ENCODE measurements at regions not wholly inside any gene's neighbourhood (a gene's known extent, or its start where the extent isn't known, plus 50 kb on each side); places are given as distances from the start of the nearest gene placed in this dataset.

DNA sequence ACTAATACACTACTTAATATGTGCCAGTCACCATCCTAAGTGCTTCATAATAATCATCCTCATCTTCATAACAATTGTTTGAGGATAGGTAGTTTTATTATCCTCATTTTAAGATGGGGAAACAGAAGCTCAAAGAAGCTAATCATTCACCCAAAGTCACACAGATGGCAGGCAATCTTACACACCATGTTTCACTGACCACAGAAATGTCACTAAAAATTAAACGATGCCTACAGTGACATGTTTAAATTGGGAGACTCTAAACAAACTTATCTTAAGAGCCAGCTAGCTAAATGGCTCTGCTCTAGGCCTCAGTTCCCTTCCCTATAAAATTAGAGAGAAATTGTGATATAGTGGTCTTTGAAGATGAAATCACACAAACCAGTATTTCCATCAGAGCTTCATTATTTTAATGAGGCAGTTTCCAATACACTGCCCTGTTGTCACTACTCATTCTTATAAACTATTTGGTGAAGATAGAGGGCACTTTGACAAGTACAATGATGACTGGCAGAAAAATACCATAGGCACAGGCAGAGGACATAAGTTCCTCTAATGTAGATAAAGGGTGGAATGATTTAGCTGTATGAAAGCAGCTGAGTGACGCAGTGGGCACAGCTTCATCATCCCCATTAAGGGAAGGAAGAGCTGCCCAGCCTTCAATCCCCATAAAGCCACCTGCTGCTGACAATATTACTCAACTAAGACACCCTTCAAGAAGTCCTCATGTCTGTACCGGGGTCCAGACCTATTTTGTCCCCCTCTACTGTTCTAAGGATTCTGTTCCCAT is 224.1 kb downstream of the ACTL7B start:
- TF ChIP-seq, protein P1, sequence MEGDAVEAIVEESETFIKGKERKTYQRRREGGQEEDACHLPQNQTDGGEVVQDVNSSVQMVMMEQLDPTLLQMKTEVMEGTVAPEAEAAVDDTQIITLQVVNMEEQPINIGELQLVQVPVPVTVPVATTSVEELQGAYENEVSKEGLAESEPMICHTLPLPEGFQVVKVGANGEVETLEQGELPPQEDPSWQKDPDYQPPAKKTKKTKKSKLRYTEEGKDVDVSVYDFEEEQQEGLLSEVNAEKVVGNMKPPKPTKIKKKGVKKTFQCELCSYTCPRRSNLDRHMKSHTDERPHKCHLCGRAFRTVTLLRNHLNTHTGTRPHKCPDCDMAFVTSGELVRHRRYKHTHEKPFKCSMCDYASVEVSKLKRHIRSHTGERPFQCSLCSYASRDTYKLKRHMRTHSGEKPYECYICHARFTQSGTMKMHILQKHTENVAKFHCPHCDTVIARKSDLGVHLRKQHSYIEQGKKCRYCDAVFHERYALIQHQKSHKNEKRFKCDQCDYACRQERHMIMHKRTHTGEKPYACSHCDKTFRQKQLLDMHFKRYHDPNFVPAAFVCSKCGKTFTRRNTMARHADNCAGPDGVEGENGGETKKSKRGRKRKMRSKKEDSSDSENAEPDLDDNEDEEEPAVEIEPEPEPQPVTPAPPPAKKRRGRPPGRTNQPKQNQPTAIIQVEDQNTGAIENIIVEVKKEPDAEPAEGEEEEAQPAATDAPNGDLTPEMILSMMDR (IDR thresholded peaks at IDR 0.05) = no peak
- no peak for DNase-seq
- Mint-ChIP-seq H3K36me3 (ENCODE audit: low read depth) (no peaks in the 10 kb centered on the region), H3K27ac (no peak overlapping the region), H3K4me3 (no peak overlapping the region), H3K27me3 (ENCODE audit: low read depth, poor library complexity) (peaks cover 5% of the 10 kb centered on the region), H3K4me1 (peaks cover 5% of the 10 kb centered on the region), H3K9me3 (no peaks in the 10 kb centered on the region)

DNA sequence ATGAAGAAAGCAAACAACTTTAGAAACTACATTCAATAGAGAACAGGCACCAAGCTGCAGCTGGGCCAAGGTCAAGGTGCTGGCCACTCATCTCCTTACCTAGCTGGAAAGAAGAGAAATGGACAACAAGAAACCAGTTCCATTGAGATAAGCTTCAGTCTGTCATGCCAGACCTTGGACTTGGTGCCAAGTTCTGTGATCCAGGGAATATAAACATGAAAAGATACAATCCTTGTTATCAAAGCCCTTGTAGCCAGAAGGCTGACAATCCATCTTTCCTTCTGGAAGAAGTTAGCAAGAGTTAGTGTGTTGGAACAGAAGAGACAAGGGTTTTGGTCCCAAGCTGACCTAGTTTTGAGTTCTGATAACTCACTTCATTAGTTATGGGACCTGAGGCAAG is 227.5 kb downstream of the ACTL7B start:
- H3K27me3 Mint-ChIP-seq (ENCODE audit: low read depth, poor library complexity) = peaks cover 9% of the 10 kb centered on the region
- H3K9me3 Mint-ChIP-seq = no peaks in the 10 kb centered on the region
- H3K27ac Mint-ChIP-seq = no peak overlapping the region
- no peaks in the 10 kb centered on the region for H3K36me3 Mint-ChIP-seq (ENCODE audit: low read depth)
- H3K4me1 Mint-ChIP-seq = no peaks in the 10 kb centered on the region
- DNase-seq = no peak
- no peak overlapping the region for H3K4me3 Mint-ChIP-seq
- TF ChIP-seq, protein P1 (IDR thresholded peaks at IDR 0.05) = no peak

DNA sequence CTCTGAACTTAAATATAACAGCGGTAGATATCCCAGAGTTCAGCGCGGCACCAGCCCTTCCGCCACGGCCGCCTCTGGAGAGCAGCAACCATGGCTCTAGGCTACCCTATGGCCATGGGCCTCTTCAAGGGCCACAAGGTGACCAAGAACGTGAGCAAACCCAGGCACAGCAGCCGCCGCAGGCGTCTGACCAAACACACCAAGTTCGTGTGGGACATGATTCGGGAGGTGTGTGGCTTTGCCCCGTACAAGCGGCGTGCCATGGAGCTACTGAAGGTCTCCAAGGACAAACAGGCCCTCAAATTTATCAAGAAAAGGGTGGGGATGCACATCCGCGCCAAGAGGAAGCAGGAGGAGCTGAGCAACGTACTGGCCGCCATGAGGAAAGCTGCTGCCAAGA is 229.0 kb downstream of the ACTL7B start:
- H3K4me1 Mint-ChIP-seq = no peaks in the 10 kb centered on the region
- H3K4me3 Mint-ChIP-seq = no peak overlapping the region
- TF ChIP-seq, protein P1 (IDR thresholded peaks at IDR 0.05) = no peak

DNA sequence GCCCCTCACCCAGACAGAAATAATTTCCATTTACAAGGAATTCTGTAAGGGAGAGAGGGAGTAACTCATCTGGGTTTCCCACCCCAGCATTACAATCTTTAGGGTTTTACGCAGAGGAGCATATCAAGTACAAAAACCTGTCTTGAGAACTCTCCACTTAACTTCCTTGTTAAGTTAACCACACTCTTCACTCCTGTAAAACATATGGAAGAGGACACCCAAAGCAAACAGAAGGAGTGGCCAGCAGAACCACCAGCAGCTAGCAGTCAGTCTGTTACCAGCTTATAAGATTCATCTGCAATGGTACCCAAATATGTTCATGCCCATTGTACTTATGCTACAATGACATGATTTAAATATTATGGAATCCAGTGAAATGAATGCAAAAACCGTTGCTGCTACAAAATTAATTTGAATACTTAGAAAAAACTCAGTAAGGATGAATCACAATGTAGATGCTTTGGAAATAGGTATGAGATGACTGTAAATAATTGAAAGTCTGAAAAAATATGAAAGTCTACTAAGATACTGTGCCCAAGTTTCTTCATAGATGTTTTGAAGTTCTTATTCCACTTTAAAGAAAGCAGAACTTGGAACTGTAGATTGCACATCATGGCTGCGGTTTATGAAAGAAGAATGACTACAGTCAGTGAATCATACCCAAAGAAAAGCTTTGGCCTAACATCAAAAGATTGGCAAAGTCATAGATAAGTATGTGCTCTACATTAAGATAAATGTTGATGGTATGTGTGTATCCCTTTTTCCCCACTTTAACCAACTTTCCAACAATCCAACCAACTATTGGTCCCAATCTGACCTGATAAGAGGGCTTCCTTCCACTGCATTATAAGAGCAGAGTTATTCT is 233.6 kb downstream of the ACTL7B start:
- no peak overlapping the region for H3K27ac Mint-ChIP-seq
- no peaks in the 10 kb centered on the region for H3K4me1 Mint-ChIP-seq
- TF ChIP-seq, protein P1 (IDR thresholded peaks at IDR 0.05) = no peak
- no peak for DNase-seq
- H3K27me3 Mint-ChIP-seq (ENCODE audit: low read depth, poor library complexity) = peaks cover 8% of the 10 kb centered on the region
- H3K9me3 Mint-ChIP-seq = no peaks in the 10 kb centered on the region
- no peaks in the 10 kb centered on the region for H3K36me3 Mint-ChIP-seq (ENCODE audit: low read depth)
- H3K4me3 Mint-ChIP-seq = no peak overlapping the region

More for the DNA sequence above, 229.0 kb downstream of the ACTL7B start:
- Mint-ChIP-seq H3K27me3 (ENCODE audit: low read depth, poor library complexity) (peaks cover 6% of the 10 kb centered on the region), H3K36me3 (ENCODE audit: low read depth) (no peaks in the 10 kb centered on the region), H3K9me3 (no peaks in the 10 kb centered on the region), H3K27ac (no peak overlapping the region)
- DNase-seq = no peak

DNA sequence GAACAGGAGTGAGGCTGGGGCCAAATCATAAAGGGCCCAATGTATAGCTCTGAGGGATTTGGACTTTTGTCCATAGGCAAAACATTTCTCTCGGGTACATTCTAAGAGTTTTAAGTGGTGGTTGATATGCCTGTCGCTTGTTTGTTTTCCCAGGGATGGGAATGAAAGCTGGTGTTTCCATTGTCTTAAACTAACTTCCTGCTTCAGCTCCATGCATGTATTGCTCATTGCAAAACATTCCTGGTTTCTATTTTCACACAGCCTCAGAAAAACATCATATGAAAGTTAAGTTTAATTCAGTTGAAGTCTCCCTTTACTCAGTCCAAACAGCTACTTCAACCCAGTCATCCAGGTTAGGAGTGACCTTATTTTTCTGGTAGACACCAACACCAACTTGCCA is 235.0 kb downstream of the ACTL7B start:
- Mint-ChIP-seq H3K27me3 (ENCODE audit: low read depth, poor library complexity) (peaks cover 13% of the 10 kb centered on the region), H3K4me1 (no peaks in the 10 kb centered on the region), H3K27ac (no peak overlapping the region), H3K36me3 (ENCODE audit: low read depth) (no peaks in the 10 kb centered on the region), H3K9me3 (no peaks in the 10 kb centered on the region), H3K4me3 (no peak overlapping the region)
- TF ChIP-seq, protein P1 (IDR thresholded peaks at IDR 0.05) = no peak
- DNase-seq = no peak

All from nephron progenitor cell (in vitro differentiated cells).